Stimulated activated memory B cell treated with anti-CD40 and anti-IgM and Interleukin-4, amounts not matched to agents 10 μg/mL and 1 μg/mL and 100 μg/mL, for 72 hours (primary cell): ENCODE measurements at regions not wholly inside any gene's neighbourhood (a gene's known extent, or its start where the extent isn't known, plus 50 kb on each side); places are given as distances from the start of the nearest gene placed in this dataset.

Source experiments
- ATAC-seq: fragments of 150-1000 bp; cut with Tn5 transposase; 2 replicates; pipeline ENCODE4 v1.10.0; 2021
- H3K27ac Mint-ChIP-seq: one replicate; pipeline ENCODE4 v1.8.0; 2022; ENCODE audit warnings: mild to moderate bottlenecking, mixed read lengths
- H3K27me3 Mint-ChIP-seq: one replicate; pipeline ENCODE4 v1.8.0; 2022; ENCODE audit warnings: mixed read lengths
- H3K36me3 Mint-ChIP-seq: one replicate; pipeline ENCODE4 v1.8.0; 2022; ENCODE audit warnings: mixed read lengths
- H3K4me1 Mint-ChIP-seq: one replicate; pipeline ENCODE4 v1.8.0; 2022; ENCODE audit warnings: mixed read lengths
- H3K4me3 Mint-ChIP-seq: one replicate; pipeline ENCODE4 v1.8.0; 2022; ENCODE audit warnings: mild to moderate bottlenecking, moderate library complexity, mixed read lengths
- H3K9me3 Mint-ChIP-seq: one replicate; pipeline ENCODE4 v1.8.0; 2022; ENCODE audit warnings: mixed read lengths

DNA sequence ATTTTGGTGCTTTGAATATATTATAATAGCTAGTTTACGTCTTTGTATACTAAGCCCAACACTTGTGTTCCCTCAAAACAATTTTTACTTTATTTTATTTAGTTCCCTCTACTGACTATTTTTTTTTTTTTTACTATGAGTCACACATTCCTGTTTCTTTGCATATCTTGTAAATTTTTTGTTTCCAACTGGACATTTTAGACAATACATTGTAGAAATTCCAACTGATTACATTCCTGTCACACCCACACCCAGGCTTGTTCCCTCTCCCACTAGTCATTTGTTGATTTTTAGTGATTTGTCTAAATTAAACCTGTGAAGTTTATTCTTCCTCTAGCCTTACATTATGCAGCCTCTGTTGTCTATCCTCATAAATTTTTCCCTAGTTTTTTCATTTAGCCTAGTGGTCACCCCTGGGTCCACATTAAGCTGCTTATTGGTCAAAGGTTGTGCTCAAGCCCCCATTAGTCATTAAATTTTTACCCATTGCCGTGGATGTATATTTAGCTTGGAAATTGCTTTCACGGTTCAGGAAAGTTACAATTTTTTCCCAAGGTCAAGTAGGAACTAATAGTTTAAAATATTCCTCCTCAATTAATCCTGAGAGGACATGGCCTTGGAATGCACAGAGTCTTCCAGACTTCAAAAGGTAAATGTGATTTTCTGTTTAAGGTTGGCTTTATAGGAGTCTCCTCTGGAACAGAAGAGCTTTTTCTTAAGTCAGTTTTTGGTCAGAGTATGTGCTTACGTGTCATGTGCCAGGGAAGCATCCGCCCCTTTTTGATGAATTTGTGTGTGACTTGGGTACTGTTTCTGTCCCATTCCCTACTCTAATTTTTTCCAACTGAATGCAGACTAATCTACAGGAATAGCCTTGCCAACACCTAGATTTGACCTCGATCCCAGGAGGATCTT, 207.6 kb upstream of the TMEM72 start:
- no peak overlapping the region for H3K4me3 Mint-ChIP-seq
- H3K27ac Mint-ChIP-seq = no peak overlapping the region
- H3K4me1 Mint-ChIP-seq = no peaks in the 10 kb centered on the region
- no peak for ATAC-seq
- no peaks in the 10 kb centered on the region for H3K27me3 Mint-ChIP-seq
- peaks cover 17% of the 10 kb centered on the region for H3K9me3 Mint-ChIP-seq
- H3K36me3 Mint-ChIP-seq = no peaks in the 10 kb centered on the region

DNA sequence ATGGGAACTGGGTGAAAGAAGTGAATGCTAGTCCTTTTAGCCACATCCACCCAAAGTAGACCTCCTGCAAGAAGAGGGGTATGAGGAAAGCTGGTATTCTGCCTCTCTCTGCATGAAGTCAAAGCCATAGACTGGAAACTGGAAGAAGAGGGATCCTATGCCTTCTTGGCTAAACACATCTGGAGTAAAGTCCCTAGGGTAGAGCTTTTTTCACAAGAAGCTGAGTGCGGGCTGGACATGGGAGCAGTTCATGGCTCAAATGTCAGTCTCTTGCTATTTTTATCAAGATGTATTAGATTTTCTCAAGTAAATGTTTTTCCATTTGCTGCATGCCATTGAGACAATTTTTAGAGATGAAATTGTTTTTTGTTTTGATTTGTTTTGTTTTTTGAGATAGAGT, 206.5 kb upstream of the TMEM72 start:
- no peak for ATAC-seq
- Mint-ChIP-seq H3K27me3 (no peaks in the 10 kb centered on the region), H3K36me3 (no peaks in the 10 kb centered on the region), H3K4me3 (no peak overlapping the region), H3K27ac (no peak overlapping the region), H3K4me1 (no peaks in the 10 kb centered on the region), H3K9me3 (peaks cover 17% of the 10 kb centered on the region)

DNA sequence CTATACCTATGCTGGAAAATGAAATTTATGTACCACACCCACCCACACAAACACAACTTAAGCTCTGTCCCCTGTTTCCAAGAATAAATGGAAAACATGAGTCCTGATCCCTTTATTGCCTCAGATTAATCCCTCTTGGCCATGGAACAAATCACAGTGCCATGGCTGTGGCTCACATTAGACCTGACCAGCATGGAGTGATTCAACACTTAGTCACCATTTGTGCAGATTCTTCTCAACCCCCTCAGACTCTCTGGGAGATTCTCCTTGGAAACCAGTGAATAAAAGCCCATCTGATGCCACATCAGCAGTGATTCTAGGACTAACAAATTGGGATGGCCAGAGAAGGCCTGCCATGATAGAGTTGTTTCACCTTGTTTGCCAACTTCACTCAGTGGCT, 204.4 kb upstream of the TMEM72 start:
- Mint-ChIP-seq H3K4me3 (no peak overlapping the region), H3K27me3 (no peaks in the 10 kb centered on the region), H3K36me3 (no peaks in the 10 kb centered on the region), H3K27ac (no peak overlapping the region), H3K9me3 (peaks cover 14% of the 10 kb centered on the region), H3K4me1 (no peaks in the 10 kb centered on the region)
- no peak for ATAC-seq

DNA sequence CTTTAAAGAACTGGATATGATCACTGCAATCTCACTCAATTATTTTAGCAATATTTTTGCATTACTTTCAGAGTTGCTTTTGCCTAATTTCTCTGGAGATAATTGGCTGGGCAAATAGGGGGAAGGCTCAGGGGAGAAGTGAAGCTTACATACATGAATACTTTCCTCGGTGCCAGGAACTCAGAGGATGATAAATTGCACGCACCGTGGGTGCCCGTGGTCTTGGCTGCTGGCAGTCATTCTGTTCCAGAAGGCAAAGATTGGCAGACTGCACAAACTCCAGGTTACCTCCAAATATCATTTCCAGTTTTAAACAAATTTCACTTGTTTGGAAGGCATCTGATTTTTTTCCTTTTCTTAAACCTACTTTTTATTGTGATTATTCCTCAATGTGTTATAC, 197.8 kb upstream of the TMEM72 start:
- Mint-ChIP-seq H3K9me3 (peaks cover under 1% of the 10 kb centered on the region), H3K4me3 (no peak overlapping the region), H3K27ac (no peak overlapping the region), H3K27me3 (no peaks in the 10 kb centered on the region), H3K4me1 (no peaks in the 10 kb centered on the region), H3K36me3 (no peaks in the 10 kb centered on the region)
- ATAC-seq = no peak

DNA sequence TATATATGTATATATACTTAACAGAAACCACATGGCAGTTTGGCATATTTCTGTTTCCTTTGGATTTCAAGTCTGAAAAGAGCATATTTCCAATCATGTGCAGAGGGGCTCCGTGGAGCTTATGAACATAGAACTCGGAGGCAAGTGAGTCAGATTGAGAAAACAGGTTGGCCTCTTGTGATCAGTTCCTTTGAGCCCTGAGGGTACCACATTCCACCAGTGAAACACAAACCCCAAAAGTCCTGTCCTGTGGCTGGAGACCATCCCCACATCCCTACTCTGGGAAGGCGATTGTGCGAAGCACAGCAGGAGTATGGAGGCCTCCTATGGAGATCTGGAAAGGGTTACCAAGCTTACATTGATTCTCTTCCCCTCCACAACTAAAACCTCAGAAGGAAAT, 196.7 kb upstream of the TMEM72 start:
- Mint-ChIP-seq H3K27me3 (no peaks in the 10 kb centered on the region), H3K4me1 (no peaks in the 10 kb centered on the region), H3K9me3 (peaks cover 7% of the 10 kb centered on the region), H3K4me3 (no peak overlapping the region), H3K27ac (no peak overlapping the region), H3K36me3 (no peaks in the 10 kb centered on the region)
- no peak for ATAC-seq

DNA sequence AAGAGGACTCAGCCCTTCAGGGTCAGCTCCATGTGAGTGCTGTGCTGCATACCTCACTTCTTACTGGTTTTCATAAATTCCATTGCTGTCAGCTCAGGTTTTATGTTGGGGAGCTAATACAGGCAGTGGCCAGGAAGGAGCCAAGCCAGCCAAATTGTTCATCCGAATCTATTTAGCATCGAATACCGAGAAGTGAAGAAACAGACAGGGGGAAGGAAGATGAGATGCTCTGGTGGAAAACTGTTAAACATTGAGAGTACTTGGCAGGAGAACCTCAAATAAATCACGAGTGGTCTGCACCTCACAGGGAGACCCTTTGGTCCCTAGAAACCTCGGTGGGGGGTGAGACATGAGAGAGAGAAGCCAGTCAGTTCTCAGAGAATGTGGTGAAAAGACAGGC, 196.0 kb upstream of the TMEM72 start:
- ATAC-seq = no peak
- H3K4me3 Mint-ChIP-seq = no peak overlapping the region
- H3K27me3 Mint-ChIP-seq = no peaks in the 10 kb centered on the region
- no peak overlapping the region for H3K27ac Mint-ChIP-seq
- H3K4me1 Mint-ChIP-seq = no peaks in the 10 kb centered on the region
- H3K36me3 Mint-ChIP-seq = no peaks in the 10 kb centered on the region
- peaks cover 7% of the 10 kb centered on the region for H3K9me3 Mint-ChIP-seq

DNA sequence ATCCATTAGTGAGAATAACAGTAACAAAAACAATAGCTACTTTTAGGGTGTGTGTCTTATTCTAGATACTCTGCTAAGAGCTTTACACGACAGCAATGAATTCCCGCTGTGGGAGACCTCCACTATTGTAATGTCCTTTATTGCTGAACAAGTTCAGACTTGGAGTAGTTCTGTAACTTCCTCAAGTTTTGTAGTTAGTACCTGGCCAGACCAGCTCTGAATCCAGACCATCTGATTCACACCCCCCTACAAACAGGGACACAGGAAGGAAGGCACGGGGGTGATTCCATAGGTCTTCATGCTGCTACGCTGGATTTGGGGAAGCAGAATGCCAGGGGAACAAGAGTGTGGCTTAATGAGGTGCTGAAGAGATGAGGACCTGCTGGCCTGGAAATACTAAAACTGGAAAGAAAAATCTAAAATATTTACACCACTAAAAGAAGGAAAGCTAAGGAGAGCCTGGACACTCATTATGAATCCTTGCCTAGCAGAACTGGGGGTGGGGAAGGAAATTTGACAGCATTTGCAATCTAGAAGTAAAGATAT, 194.6 kb upstream of the TMEM72 start:
- Mint-ChIP-seq H3K4me1 (no peaks in the 10 kb centered on the region), H3K4me3 (no peak overlapping the region), H3K27ac (no peak overlapping the region), H3K9me3 (peaks cover 7% of the 10 kb centered on the region), H3K36me3 (no peaks in the 10 kb centered on the region), H3K27me3 (no peaks in the 10 kb centered on the region)
- ATAC-seq = no peak

DNA sequence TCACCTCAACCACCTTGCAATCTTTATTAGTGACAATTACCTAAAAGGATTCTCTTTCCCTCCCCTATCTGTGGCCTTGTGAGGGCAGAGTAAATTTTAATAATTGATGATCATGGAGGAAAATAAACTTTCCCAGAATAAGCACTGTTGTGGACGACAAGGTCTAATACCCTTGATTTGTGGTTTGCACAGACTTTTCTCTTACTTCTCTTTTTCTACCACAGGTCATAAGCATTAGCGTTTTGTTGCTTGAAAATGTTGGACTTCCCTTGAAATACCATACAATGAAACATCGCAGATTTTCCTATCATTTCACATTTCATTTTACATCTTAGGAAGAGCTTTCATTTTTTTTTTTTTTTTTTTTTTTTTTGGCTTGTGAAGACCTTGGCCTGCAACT, 188.1 kb upstream of the TMEM72 start:
- Mint-ChIP-seq H3K27me3 (no peaks in the 10 kb centered on the region), H3K4me1 (peaks cover 21% of the 10 kb centered on the region), H3K36me3 (no peaks in the 10 kb centered on the region), H3K9me3 (peaks cover 18% of the 10 kb centered on the region), H3K27ac (no peak overlapping the region), H3K4me3 (no peak overlapping the region)
- no peak for ATAC-seq

DNA sequence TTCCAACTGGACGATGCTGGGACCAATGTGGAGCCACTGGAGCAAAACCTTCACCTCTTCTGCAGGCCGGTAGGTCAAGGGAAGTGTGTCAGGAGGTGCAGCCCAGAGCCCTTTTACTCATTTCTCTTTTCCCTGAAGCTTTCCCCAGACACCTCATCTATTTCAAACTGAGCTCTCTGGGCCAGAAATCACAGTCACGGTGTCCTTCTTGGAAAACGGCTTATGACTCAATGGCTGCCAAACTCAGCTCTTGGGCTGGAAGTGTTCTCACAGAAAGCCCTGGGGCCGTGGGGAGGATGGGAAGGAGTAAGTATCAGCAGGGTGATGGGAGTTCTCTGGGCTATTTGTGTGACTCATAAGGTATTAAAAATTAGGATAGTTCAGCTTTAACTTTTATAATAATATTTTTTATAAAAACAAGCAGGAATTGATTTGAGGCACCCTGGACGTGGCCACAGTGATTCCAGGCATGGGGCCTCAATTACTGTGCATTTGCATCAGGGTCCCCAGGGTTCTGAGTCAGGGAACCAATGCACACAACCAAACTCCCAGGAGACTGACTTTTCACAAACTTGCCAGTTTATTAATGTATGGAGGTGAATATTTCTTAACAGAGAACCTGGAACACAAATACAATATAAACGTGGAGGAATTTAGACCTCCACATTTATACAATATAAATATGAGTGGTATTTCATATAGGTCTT, 187.4 kb upstream of the TMEM72 start:
- H3K4me1 Mint-ChIP-seq = peaks cover 21% of the 10 kb centered on the region

DNA sequence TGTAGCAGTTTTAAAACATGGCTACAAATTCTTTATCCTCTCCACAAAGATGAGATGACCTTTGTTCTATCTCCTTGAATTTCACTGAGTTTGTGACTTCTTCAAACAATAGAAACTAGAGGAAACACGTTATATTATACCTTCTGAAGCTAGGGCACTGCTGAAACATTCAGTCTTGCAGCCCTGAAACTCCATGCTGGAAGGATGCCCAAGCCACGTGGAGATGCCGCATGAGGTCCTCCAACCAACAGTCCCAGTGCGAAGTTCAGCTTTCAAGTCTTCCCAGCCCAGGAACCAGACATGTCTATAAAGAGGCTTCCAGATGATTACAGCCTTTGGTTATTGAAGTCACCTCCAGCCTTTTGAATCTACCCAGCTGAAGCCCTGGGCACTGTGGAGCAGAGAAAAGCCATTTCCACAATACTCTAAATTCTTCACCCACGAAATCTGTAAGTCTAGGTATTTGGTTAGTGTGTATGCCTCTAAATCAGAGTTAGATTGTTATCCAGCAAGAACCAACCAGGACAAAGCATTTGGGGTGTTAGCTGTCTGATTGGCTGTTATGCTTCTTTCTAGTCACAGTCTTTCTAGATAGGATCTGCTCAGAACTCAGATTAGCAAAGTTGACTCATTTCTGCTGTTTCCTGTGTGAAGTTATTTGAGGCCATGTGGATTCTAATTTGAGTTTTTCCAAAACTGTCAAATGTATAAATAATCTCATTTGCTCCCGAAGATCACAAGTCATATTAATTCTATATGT, 186.5 kb upstream of the TMEM72 start:
- no peak overlapping the region for H3K27ac Mint-ChIP-seq
- no peak for ATAC-seq
- H3K9me3 Mint-ChIP-seq = peaks cover 17% of the 10 kb centered on the region
- no peaks in the 10 kb centered on the region for H3K36me3 Mint-ChIP-seq
- no peaks in the 10 kb centered on the region for H3K27me3 Mint-ChIP-seq
- H3K4me1 Mint-ChIP-seq = peaks cover 21% of the 10 kb centered on the region
- H3K4me3 Mint-ChIP-seq = no peak overlapping the region

More for the DNA sequence above, 187.4 kb upstream of the TMEM72 start:
- Mint-ChIP-seq H3K36me3 (no peaks in the 10 kb centered on the region), H3K27ac (no peak overlapping the region), H3K27me3 (no peaks in the 10 kb centered on the region), H3K4me3 (no peak overlapping the region), H3K9me3 (peaks cover 12% of the 10 kb centered on the region)
- ATAC-seq = no peak

DNA sequence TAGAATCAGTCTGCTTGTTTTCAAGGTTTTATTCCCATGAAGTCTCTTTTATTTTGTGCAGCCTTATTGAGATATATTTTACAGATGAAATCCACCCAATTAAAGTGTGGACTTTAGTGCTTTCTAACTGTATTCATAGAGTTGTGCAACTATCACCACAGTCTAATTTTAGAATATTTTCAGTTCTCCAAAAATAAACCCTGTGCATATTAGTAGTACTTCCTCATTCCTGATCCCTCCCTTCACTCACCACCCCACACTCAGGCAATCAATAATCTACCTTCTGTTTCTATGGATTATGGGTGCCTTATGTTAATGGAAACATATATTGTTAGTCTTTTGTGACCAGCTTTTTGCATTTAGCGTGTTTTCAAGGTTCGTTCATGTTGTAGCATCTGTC, 185.7 kb upstream of the TMEM72 start:
- peaks cover 2% of the 10 kb centered on the region for H3K36me3 Mint-ChIP-seq
- no peak overlapping the region for H3K4me3 Mint-ChIP-seq
- H3K27me3 Mint-ChIP-seq = no peaks in the 10 kb centered on the region
- no peak overlapping the region for H3K27ac Mint-ChIP-seq
- ATAC-seq = peak; percentile 72
- H3K4me1 Mint-ChIP-seq = peaks cover 21% of the 10 kb centered on the region
- H3K9me3 Mint-ChIP-seq = peaks cover 20% of the 10 kb centered on the region

DNA sequence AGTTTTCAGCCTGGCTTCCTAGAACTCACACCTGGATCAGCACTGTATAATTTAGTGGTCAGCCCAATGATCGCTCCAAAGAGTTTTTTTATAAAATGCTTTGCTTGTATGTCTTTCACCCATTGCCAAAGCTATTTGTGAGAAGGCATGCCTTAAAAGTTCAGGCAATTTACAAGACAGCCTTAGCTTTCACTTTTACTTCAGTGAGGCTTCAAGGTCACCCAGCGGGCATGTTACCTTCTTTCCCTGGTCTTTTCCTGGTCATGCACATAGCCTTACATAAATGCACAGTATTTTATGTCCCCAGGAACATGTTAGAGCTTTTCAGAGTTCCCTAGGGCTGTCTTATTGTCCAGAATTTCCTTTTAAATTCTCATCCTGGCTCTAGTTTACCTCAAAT, 179.9 kb upstream of the TMEM72 start:
- peaks cover 18% of the 10 kb centered on the region for H3K9me3 Mint-ChIP-seq
- no peak for ATAC-seq
- peaks cover 6% of the 10 kb centered on the region for H3K27me3 Mint-ChIP-seq
- no peak overlapping the region for H3K27ac Mint-ChIP-seq
- no peaks in the 10 kb centered on the region for H3K4me1 Mint-ChIP-seq
- H3K36me3 Mint-ChIP-seq = peaks cover 5% of the 10 kb centered on the region
- no peak overlapping the region for H3K4me3 Mint-ChIP-seq

DNA sequence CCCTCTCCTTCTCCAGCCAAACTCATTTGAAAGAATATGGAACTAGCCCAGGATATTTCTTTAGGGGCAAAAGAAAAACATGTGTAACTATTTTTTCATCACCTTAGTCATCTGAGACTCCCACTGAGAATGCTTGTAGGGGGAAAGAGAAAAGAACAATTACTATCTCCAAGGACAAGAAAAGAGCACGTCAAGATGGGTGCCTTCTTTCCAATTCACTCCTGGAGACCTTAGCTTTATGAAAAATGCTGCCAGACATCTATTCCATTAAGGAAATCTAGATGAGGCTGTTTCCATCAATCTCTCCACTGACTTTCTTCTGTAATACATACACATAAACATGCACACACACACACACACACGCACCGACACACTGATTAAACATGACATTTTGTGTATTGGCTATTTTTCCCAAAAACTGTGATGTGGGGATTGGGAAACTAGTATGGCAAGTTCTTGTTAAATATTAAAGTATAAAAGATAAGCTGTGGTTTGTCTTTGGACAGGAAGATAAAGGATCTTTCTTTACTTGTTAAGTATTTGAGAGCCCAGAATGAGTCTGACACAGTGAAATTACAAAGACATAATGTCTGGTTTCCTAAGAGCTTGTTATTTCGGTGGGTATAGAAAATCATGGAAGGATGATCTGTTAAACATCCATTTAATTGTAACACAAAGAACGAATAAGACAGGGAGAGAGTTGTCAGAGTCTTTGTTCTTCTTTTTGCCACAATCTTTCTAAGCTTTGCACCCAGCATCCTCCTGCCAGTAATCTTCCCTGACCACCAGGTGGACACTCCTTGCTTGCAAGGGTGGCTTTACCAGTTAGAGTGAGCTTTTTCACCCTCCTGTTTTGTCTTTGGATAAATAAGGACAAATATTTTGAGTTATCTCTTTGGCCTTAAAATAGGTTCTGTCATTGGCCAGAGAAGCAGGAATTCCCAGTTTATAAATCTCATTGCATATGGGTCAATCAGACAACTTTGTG, 177.3 kb upstream of the TMEM72 start:
- H3K27ac Mint-ChIP-seq = no peak overlapping the region
- H3K36me3 Mint-ChIP-seq = peaks cover 5% of the 10 kb centered on the region
- no peaks in the 10 kb centered on the region for H3K4me1 Mint-ChIP-seq
- no peak for ATAC-seq
- peaks cover 31% of the 10 kb centered on the region for H3K27me3 Mint-ChIP-seq
- no peak overlapping the region for H3K4me3 Mint-ChIP-seq
- peaks cover 15% of the 10 kb centered on the region for H3K9me3 Mint-ChIP-seq

DNA sequence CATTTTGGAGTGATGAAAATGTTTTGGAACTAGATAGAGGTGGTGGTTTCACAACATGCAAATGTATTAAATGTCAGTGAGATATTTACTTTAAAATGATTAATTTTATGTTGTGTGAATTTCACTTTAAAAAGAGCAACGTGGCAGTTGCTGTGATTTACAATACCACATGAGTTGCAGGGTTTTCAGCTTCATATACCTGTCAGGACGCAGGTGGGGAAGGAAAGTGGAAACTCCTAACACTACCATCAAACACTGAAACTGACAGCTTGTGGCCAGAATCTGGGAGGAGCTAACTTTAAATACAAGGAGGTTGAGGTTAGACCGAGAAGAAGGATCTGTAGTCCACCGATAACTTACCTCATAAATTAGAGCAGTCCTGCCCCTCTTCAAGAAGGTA, 168.9 kb upstream of the TMEM72 start:
- Mint-ChIP-seq H3K4me1 (no peaks in the 10 kb centered on the region), H3K36me3 (no peaks in the 10 kb centered on the region), H3K4me3 (no peak overlapping the region), H3K27ac (no peak overlapping the region), H3K9me3 (no peaks in the 10 kb centered on the region), H3K27me3 (peaks cover 22% of the 10 kb centered on the region)
- ATAC-seq = no peak
